Ectodermal cell (in vitro differentiated cells): ENCODE measurements at regions not wholly inside any gene's neighbourhood (a gene's known extent, or its start where the extent isn't known, plus 50 kb on each side); places are given as distances from the start of the nearest gene placed in this dataset.

Source experiments
- H3K27ac ChIP-seq: 2 replicates; pipeline ENCODE4 v1.7.0; 2013; ENCODE audit warnings: mild to moderate bottlenecking, low read depth, low read length; ENCODE audit not compliant: insufficient read depth, poor library complexity, severe bottlenecking
- H3K27me3 ChIP-seq: 2 replicates; pipeline ENCODE4 v1.7.0; 2013; ENCODE audit warnings: mild to moderate bottlenecking, low read length; ENCODE audit not compliant: insufficient read depth, control insufficient read depth, poor library complexity, severe bottlenecking
- H3K36me3 ChIP-seq: one replicate; pipeline ENCODE4 v1.7.0; 2013; ENCODE audit warnings: low read length; ENCODE audit not compliant: control insufficient read depth, insufficient read depth
- H3K4me1 ChIP-seq: one replicate; pipeline ENCODE4 v1.7.0; 2013; ENCODE audit warnings: low read length; ENCODE audit not compliant: control insufficient read depth, insufficient read depth
- H3K4me3 ChIP-seq: 2 replicates; pipeline ENCODE4 v1.7.0; 2013; ENCODE audit warnings: low read depth, low read length, control low read depth; ENCODE audit not compliant: insufficient read depth
- H3K9me3 ChIP-seq: 2 replicates; pipeline ENCODE4 v1.7.0; 2013; ENCODE audit warnings: mild to moderate bottlenecking, low read length, moderate library complexity; ENCODE audit not compliant: control insufficient read depth
- WGBS, 2 experiments: methylation state at CpG; one replicate each; pipeline ENCODE4 v1.1.7; 2013; ENCODE audit warnings: missing lambda C conversion rate in 2 of 2; 5-methylcytosine and 5-hydroxymethylcytosine counted together

- no peaks in the 10 kb centered on the region for H3K27me3 ChIP-seq
These were observed 174.2 kb downstream of the TANC2 start for GRCh38 chr17:63140255-63140654.

GRCh38 chr17:63142836-63143235, 176.8 kb downstream of the TANC2 start:
- Histone ChIP-seq H3K4me1 (no peaks in the 10 kb centered on the region), H3K9me3 (no peaks in the 10 kb centered on the region), H3K4me3 (no peak overlapping the region), H3K27ac (no peak overlapping the region), H3K27me3 (no peaks in the 10 kb centered on the region), H3K36me3 (no peaks in the 10 kb centered on the region)
- WGBS, 2 experiments, result 78 to 100% methylated on average over 1 of the region's 1 CpG

More at GRCh38 chr17:63140255-63140654, 174.2 kb downstream of the TANC2 start:
- H3K9me3 ChIP-seq, result no peaks in the 10 kb centered on the region
- peaks cover 21% of the 10 kb centered on the region for H3K4me1 ChIP-seq
- H3K4me3 ChIP-seq, result no peak overlapping the region
- no peak overlapping the region for H3K27ac ChIP-seq
- WGBS, 2 experiments, result 87 to 92% methylated on average over 1 of the region's 1 CpG
- H3K36me3 ChIP-seq, result no peaks in the 10 kb centered on the region

GRCh38 chr17:63150490-63150889, 184.5 kb downstream of the TANC2 start:
- peak overlapping the region; percentile 90 for H3K27ac ChIP-seq
- no peaks in the 10 kb centered on the region for H3K9me3 ChIP-seq
- 100% methylated on average over 1 of the region's 1 CpG; no CpG with 5 or more reads in 1 of the 2 experiments for WGBS, 2 experiments
- H3K4me1 ChIP-seq, result peaks cover 30% of the 10 kb centered on the region
- H3K27me3 ChIP-seq, result no peaks in the 10 kb centered on the region
- H3K4me3 ChIP-seq, result peak overlapping the region; percentile 8
- H3K36me3 ChIP-seq, result no peaks in the 10 kb centered on the region

- Histone ChIP-seq H3K36me3 (no peaks in the 10 kb centered on the region), H3K27ac (peak overlapping the region; percentile 90), H3K27me3 (no peaks in the 10 kb centered on the region), H3K4me3 (peak overlapping the region; percentile 13), H3K9me3 (no peaks in the 10 kb centered on the region), H3K4me1 (peaks cover 30% of the 10 kb centered on the region)
- 36 to 39% methylated on average over 4 of the region's 4 CpGs for WGBS, 2 experiments
These were observed 185.0 kb downstream of the TANC2 start for GRCh38 chr17:63150994-63151464.

- WGBS, 2 experiments, result 87 to 95% methylated on average over 3 to 4 of the region's 4 CpGs
- Histone ChIP-seq H3K36me3 (no peaks in the 10 kb centered on the region), H3K4me1 (peaks cover 30% of the 10 kb centered on the region), H3K27ac (peak overlapping the region; percentile 89), H3K9me3 (no peaks in the 10 kb centered on the region), H3K27me3 (no peaks in the 10 kb centered on the region), H3K4me3 (peak overlapping the region; percentile 28)
These were observed 186.0 kb downstream of the TANC2 start for GRCh38 chr17:63151941-63152523.

- 77 to 92% methylated on average over 1 of the region's 1 CpG for WGBS, 2 experiments
- Histone ChIP-seq H3K27me3 (no peaks in the 10 kb centered on the region), H3K4me3 (no peak overlapping the region), H3K4me1 (peaks cover 30% of the 10 kb centered on the region), H3K9me3 (no peaks in the 10 kb centered on the region), H3K27ac (no peak overlapping the region), H3K36me3 (no peaks in the 10 kb centered on the region)
These were observed 187.5 kb downstream of the TANC2 start for GRCh38 chr17:63153488-63153887.

- H3K36me3 ChIP-seq, result no peaks in the 10 kb centered on the region
- H3K27ac ChIP-seq, result no peak overlapping the region
- H3K4me1 ChIP-seq, result peaks cover 30% of the 10 kb centered on the region
- 95 to 97% methylated on average over 1 of the region's 1 CpG for WGBS, 2 experiments
- no peaks in the 10 kb centered on the region for H3K9me3 ChIP-seq
- H3K4me3 ChIP-seq, result no peak overlapping the region
- H3K27me3 ChIP-seq, result no peaks in the 10 kb centered on the region
These were observed 188.7 kb downstream of the TANC2 start for GRCh38 chr17:63154586-63155244.

GRCh38 chr17:63156986-63157385, 191.0 kb downstream of the TANC2 start:
- Histone ChIP-seq H3K27ac (no peak overlapping the region), H3K36me3 (no peaks in the 10 kb centered on the region), H3K9me3 (no peaks in the 10 kb centered on the region), H3K4me1 (peaks cover 17% of the 10 kb centered on the region), H3K27me3 (no peaks in the 10 kb centered on the region), H3K4me3 (no peak overlapping the region)
- 96% methylated on average over 1 of the region's 1 CpG for WGBS, 2 experiments

- WGBS, 2 experiments, result 94 to 95% methylated on average over 5 of the region's 5 CpGs
- Histone ChIP-seq H3K36me3 (no peaks in the 10 kb centered on the region), H3K9me3 (no peaks in the 10 kb centered on the region), H3K27me3 (no peaks in the 10 kb centered on the region), H3K4me3 (no peak overlapping the region), H3K27ac (no peak overlapping the region), H3K4me1 (no peaks in the 10 kb centered on the region)
These were observed 196.5 kb downstream of the TANC2 start for GRCh38 chr17:63162406-63163157.

GRCh38 chr17:63163158-63163520, 197.1 kb downstream of the TANC2 start:
- Histone ChIP-seq H3K36me3 (no peaks in the 10 kb centered on the region), H3K4me1 (no peaks in the 10 kb centered on the region), H3K4me3 (no peak overlapping the region), H3K27me3 (no peaks in the 10 kb centered on the region), H3K27ac (no peak overlapping the region), H3K9me3 (no peaks in the 10 kb centered on the region)
- 95 to 100% methylated on average over 1 of the region's 1 CpG for WGBS, 2 experiments
